Activated CD4-positive, alpha-beta T cell treated with anti-CD3 and anti-CD28 coated beads for 24 hours (primary cell): ENCODE measurements at regions not wholly inside any gene's neighbourhood (a gene's known extent, or its start where the extent isn't known, plus 50 kb on each side); places are given as distances from the start of the nearest gene placed in this dataset.
"Not testable (repeated sequence)": the region's sequence is repeated elsewhere in the genome, so short reads cannot be mapped to it uniquely, and the experiment has no call there.

Experiments used
- DNase-seq, 2 donors: peaks; one replicate each; pipeline ENCODE4 v3.0.0-alpha.2; 2020; ENCODE audit warnings: low read depth in 2 of 2

GRCh38 chr14:50018201-50018932, 98.0 kb downstream of the VCPKMT start:
- DNase-seq: no peak

GRCh38 chr14:50018933-50019210, 97.5 kb downstream of the VCPKMT start:
- no peak for DNase-seq

GRCh38 chr14:50020184-50020583, 96.2 kb downstream of the VCPKMT start:
- DNase-seq: no peak

- DNase-seq: no peak
Measured at GRCh38 chr14:50020799-50021198, 95.6 kb downstream of the VCPKMT start.

GRCh38 chr14:50021261-50022031, 94.9 kb downstream of the VCPKMT start:
- no peak for DNase-seq

- no peak for DNase-seq
Measured at GRCh38 chr14:50022661-50023060, 93.7 kb downstream of the VCPKMT start.

- no peak for DNase-seq
Measured at GRCh38 chr14:50023671-50024490, 92.5 kb downstream of the VCPKMT start.

- no peak for DNase-seq
Measured at GRCh38 chr14:50025073-50025472, 91.3 kb downstream of the VCPKMT start.

- DNase-seq: no peak
Measured at GRCh38 chr14:50025776-50026175, 90.6 kb downstream of the VCPKMT start.

GRCh38 chr14:50026396-50026795, 90.0 kb downstream of the VCPKMT start:
- no peak for DNase-seq

- no peak for DNase-seq
Measured at GRCh38 chr14:50027816-50028215, 88.6 kb downstream of the VCPKMT start.

GRCh38 chr14:50028458-50028857, 87.9 kb downstream of the VCPKMT start:
- no peak for DNase-seq

GRCh38 chr14:50030036-50030435, 86.3 kb downstream of the VCPKMT start:
- no peak for DNase-seq

- not testable (repeated sequence) for DNase-seq
Measured at GRCh38 chr14:50030911-50031310, 85.5 kb downstream of the VCPKMT start.

GRCh38 chr14:50031602-50032313, 84.6 kb downstream of the VCPKMT start:
- DNase-seq: no peak

- DNase-seq: not testable (repeated sequence)
Measured at GRCh38 chr14:50032462-50033167, 83.8 kb downstream of the VCPKMT start.

- DNase-seq: no peak
Measured at GRCh38 chr14:50035214-50035613, 81.2 kb downstream of the VCPKMT start.

GRCh38 chr14:50036211-50036610, 80.2 kb downstream of the VCPKMT start:
- DNase-seq: no peak

- no peak for DNase-seq
Measured at GRCh38 chr14:50036637-50037036, 79.7 kb downstream of the VCPKMT start.

GRCh38 chr14:50037240-50037639, 79.1 kb downstream of the VCPKMT start:
- no peak for DNase-seq

- DNase-seq: no peak
Measured at GRCh38 chr14:50037852-50038251, 78.5 kb downstream of the VCPKMT start.
